SJSA1 (cell line): ENCODE measurements at regions not wholly inside any gene's neighbourhood (a gene's known extent, or its start where the extent isn't known, plus 50 kb on each side); places are given as distances from the start of the nearest gene placed in this dataset.
A peak's percentile ranks its signal among the peaks of the same experiment; 100 is the strongest.

Source experiments
- DNase-seq, 2 experiments: peaks; one replicate each; pipeline ENCODE4 v3.0.0-alpha.2; 2015 to 2020; ENCODE audit warnings: low spot score in 2 of 2, low read depth in 1 of 2
- H3K27ac ChIP-seq: fragments of 250-450 bp; sonication (Bioruptor Pico); 2 replicates; pipeline ENCODE4 v1.5.1; 2020; ENCODE audit warnings: mild to moderate bottlenecking, moderate library complexity
- H3K27me3 ChIP-seq: fragments of 250-450 bp; sonication (Bioruptor Pico); replicated peaks from 2 replicates; pipeline ENCODE4 v1.5.1; 2020; ENCODE audit warnings: mild to moderate bottlenecking, moderate library complexity
- H3K36me3 ChIP-seq: fragments of 250-450 bp; sonication (Bioruptor Pico); 2 replicates; pipeline ENCODE4 v1.5.1; 2020; ENCODE audit warnings: mild to moderate bottlenecking
- H3K4me1 ChIP-seq: fragments of 250-450 bp; sonication (Bioruptor Pico); replicated peaks from 2 replicates; pipeline ENCODE4 v1.6.1; 2021; ENCODE audit warnings: mild to moderate bottlenecking
- H3K4me3 ChIP-seq: fragments of 250-450 bp; sonication (Bioruptor Pico); 2 replicates; pipeline ENCODE4 v1.5.1; 2020; ENCODE audit warnings: mild to moderate bottlenecking
- H3K9me3 ChIP-seq: fragments of 250-450 bp; sonication (Bioruptor Pico); replicated peaks from 2 replicates; pipeline ENCODE4 v1.5.1; 2020; ENCODE audit warnings: mild to moderate bottlenecking

- no peak overlapping the region for H3K4me3 ChIP-seq
- no peak overlapping the region for H3K27ac ChIP-seq
- H3K9me3 ChIP-seq = no peaks in the 10 kb centered on the region
- DNase-seq = no peak
- H3K4me1 ChIP-seq = no peaks in the 10 kb centered on the region; the same call in 1 of the 2 replicates
- no peaks in the 10 kb centered on the region for H3K36me3 ChIP-seq
- no peaks in the 10 kb centered on the region for H3K27me3 ChIP-seq
These were observed 113.8 kb upstream of the THY1 start for GRCh38 chr11:119536801-119537200.

- peak; percentile 58 to 59 for DNase-seq
- Histone ChIP-seq H3K36me3 (no peaks in the 10 kb centered on the region), H3K27me3 (no peaks in the 10 kb centered on the region), H3K4me1 (no peaks in the 10 kb centered on the region; the same call in 1 of the 2 replicates), H3K4me3 (no peak overlapping the region), H3K9me3 (no peaks in the 10 kb centered on the region), H3K27ac (no peak overlapping the region)
These were observed 111.2 kb upstream of the THY1 start for GRCh38 chr11:119533921-119534736.

GRCh38 chr11:119533462-119533861 lies 110.5 kb upstream of the THY1 start:
- no peaks in the 10 kb centered on the region for H3K9me3 ChIP-seq

GRCh38 chr11:119532551-119532950 lies 109.6 kb upstream of the THY1 start:
- H3K4me1 ChIP-seq = no peaks in the 10 kb centered on the region; the same call in 1 of the 2 replicates
- no peak overlapping the region for H3K27ac ChIP-seq
- no peaks in the 10 kb centered on the region for H3K36me3 ChIP-seq
- DNase-seq = no peak
- H3K9me3 ChIP-seq = no peaks in the 10 kb centered on the region
- no peak overlapping the region for H3K4me3 ChIP-seq
- no peaks in the 10 kb centered on the region for H3K27me3 ChIP-seq

More at GRCh38 chr11:119533462-119533861, 110.5 kb upstream of the THY1 start:
- Histone ChIP-seq H3K27me3 (no peaks in the 10 kb centered on the region), H3K36me3 (no peaks in the 10 kb centered on the region), H3K4me3 (no peak overlapping the region), H3K27ac (no peak overlapping the region), H3K4me1 (no peaks in the 10 kb centered on the region; the same call in 1 of the 2 replicates)
- DNase-seq = no peak

GRCh38 chr11:119531623-119532022 lies 108.7 kb upstream of the THY1 start:
- no peaks in the 10 kb centered on the region for H3K27me3 ChIP-seq

GRCh38 chr11:119531056-119531455 lies 108.1 kb upstream of the THY1 start:
- no peaks in the 10 kb centered on the region; the same call in 1 of the 2 replicates for H3K4me1 ChIP-seq
- no peak overlapping the region for H3K27ac ChIP-seq
- H3K27me3 ChIP-seq = no peaks in the 10 kb centered on the region
- DNase-seq = no peak
- H3K9me3 ChIP-seq = no peaks in the 10 kb centered on the region
- no peak overlapping the region for H3K4me3 ChIP-seq
- no peaks in the 10 kb centered on the region for H3K36me3 ChIP-seq

More at GRCh38 chr11:119531623-119532022, 108.7 kb upstream of the THY1 start:
- Histone ChIP-seq H3K4me1 (no peaks in the 10 kb centered on the region; the same call in 1 of the 2 replicates), H3K9me3 (no peaks in the 10 kb centered on the region), H3K27ac (no peak overlapping the region), H3K4me3 (no peak overlapping the region), H3K36me3 (no peaks in the 10 kb centered on the region)
- DNase-seq = no peak

GRCh38 chr11:119530509-119530908 lies 107.5 kb upstream of the THY1 start:
- DNase-seq = no peak
- H3K27me3 ChIP-seq = no peaks in the 10 kb centered on the region
- no peak overlapping the region for H3K27ac ChIP-seq
- H3K9me3 ChIP-seq = no peaks in the 10 kb centered on the region
- H3K4me3 ChIP-seq = no peak overlapping the region
- no peaks in the 10 kb centered on the region for H3K36me3 ChIP-seq
- no peaks in the 10 kb centered on the region; the same call in 1 of the 2 replicates for H3K4me1 ChIP-seq

- Histone ChIP-seq H3K27ac (no peak overlapping the region), H3K4me1 (no peaks in the 10 kb centered on the region; the same call in 1 of the 2 replicates), H3K27me3 (no peaks in the 10 kb centered on the region), H3K36me3 (no peaks in the 10 kb centered on the region), H3K9me3 (no peaks in the 10 kb centered on the region), H3K4me3 (no peak overlapping the region)
- DNase-seq = no peak
These were observed 107.0 kb upstream of the THY1 start for GRCh38 chr11:119529936-119530335.

GRCh38 chr11:119529063-119529845 lies 106.3 kb upstream of the THY1 start:
- no peaks in the 10 kb centered on the region for H3K36me3 ChIP-seq
- H3K27me3 ChIP-seq = no peaks in the 10 kb centered on the region
- H3K9me3 ChIP-seq = no peaks in the 10 kb centered on the region
- H3K4me1 ChIP-seq = no peaks in the 10 kb centered on the region; the same call in 1 of the 2 replicates
- H3K27ac ChIP-seq = no peak overlapping the region
- DNase-seq = no peak
- H3K4me3 ChIP-seq = no peak overlapping the region

GRCh38 chr11:119525867-119526196 lies 102.9 kb upstream of the THY1 start:
- no peak for DNase-seq
- Histone ChIP-seq H3K9me3 (no peaks in the 10 kb centered on the region), H3K4me1 (no peaks in the 10 kb centered on the region), H3K4me3 (no peak overlapping the region), H3K36me3 (no peaks in the 10 kb centered on the region), H3K27me3 (no peaks in the 10 kb centered on the region), H3K27ac (no peak overlapping the region)

GRCh38 chr11:119525180-119525866 lies 102.4 kb upstream of the THY1 start:
- no peak overlapping the region for H3K27ac ChIP-seq
- no peaks in the 10 kb centered on the region for H3K9me3 ChIP-seq
- no peaks in the 10 kb centered on the region for H3K4me1 ChIP-seq
- H3K36me3 ChIP-seq = no peaks in the 10 kb centered on the region
- H3K4me3 ChIP-seq = no peak overlapping the region
- no peaks in the 10 kb centered on the region for H3K27me3 ChIP-seq
- DNase-seq = no peak

- H3K27me3 ChIP-seq = no peaks in the 10 kb centered on the region
- no peaks in the 10 kb centered on the region for H3K9me3 ChIP-seq
- no peak for DNase-seq
- H3K4me3 ChIP-seq = no peak overlapping the region
- no peak overlapping the region for H3K27ac ChIP-seq
- no peaks in the 10 kb centered on the region for H3K4me1 ChIP-seq
- no peaks in the 10 kb centered on the region for H3K36me3 ChIP-seq
These were observed 100.7 kb upstream of the THY1 start for GRCh38 chr11:119523539-119524157.

GRCh38 chr11:119522609-119523008 lies 99.6 kb upstream of the THY1 start:
- Histone ChIP-seq H3K27ac (no peak overlapping the region), H3K4me1 (no peaks in the 10 kb centered on the region), H3K27me3 (no peaks in the 10 kb centered on the region), H3K9me3 (no peaks in the 10 kb centered on the region), H3K4me3 (no peak overlapping the region), H3K36me3 (no peaks in the 10 kb centered on the region)
- no peak for DNase-seq
